ENCODE measurements at regions not wholly inside any gene's neighbourhood (a gene's known extent, or its start where the extent isn't known, plus 50 kb on each side); places are given as distances from the start of the nearest gene placed in this dataset.
"Not testable (repeated sequence)": the region's sequence is repeated elsewhere in the genome, so short reads cannot be mapped to it uniquely, and the experiment has no call there.

- FAIRE-seq = no peak
- no peak for DNase-seq (ENCODE audit: low spot score)
These were observed 160.4 kb downstream of the CPEB2 start for GRCh38 chr4:15162465-15163283.

DNA sequence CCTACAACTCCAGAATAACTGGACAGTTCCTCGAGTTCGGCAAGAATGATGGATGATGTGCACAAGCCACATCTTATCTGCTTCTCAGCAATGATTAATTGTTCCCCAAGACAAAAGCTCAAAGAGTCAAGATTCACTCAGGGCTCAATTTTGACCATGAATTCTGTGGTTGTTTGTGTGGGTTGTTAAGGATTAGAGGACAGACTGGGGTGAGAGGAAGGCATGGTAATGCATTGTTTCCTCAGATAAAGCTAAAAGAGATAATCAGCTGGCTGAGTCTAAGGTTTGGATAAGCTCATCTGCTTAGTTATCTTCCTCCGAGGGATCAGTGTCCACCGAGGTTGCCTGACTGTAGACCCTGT, 161.0 kb downstream of the CPEB2 start:
- no peak for DNase-seq (ENCODE audit: low spot score)
- no peak for FAIRE-seq

GRCh38 chr4:15164571-15164970, 162.3 kb downstream of the CPEB2 start:
- no peak for FAIRE-seq
- no peak for DNase-seq (ENCODE audit: low spot score)

GRCh38 chr4:15167743-15168142, 165.5 kb downstream of the CPEB2 start:
- no peak for DNase-seq (ENCODE audit: low spot score)
- no peak for FAIRE-seq

DNA sequence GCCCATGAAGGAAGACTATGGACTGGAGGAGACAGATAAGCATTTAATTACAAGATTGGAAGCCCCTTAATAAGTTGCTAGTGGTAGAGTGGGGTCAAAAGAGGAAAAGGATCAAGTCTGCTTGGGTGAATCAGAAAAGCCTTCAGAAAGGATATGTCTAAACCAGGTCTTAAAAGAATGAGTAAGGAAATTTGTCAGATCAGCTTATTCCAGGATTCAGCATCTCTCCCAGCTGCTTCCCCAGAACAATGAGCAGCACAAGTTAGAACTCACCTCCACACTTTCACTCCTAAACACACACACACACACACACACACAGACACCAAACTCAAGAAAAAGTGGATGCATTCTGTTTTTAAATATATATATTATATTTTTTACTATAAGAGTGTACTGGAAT, 166.5 kb downstream of the CPEB2 start:
- FAIRE-seq (no peak), DNase-seq (ENCODE audit: low spot score) (no peak)

DNA sequence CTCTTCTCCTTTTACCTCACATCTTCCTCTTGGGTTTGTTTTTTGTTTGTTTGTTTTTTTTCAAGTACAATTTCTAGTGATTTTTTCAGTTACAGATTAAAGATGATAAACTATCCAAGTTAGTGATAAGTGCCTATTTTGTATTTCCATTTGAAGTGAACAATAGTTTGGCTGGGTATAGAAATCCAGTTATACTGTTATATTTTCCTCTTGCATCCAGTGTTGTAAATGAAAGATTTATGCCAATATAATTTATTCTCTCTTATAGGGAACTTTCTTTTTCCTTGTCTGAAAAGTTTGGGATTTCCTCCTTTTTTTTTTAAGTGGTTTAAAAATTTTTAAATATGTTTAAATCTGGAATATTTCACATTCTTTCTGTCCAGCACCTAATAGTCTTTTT, 169.4 kb downstream of the CPEB2 start:
- FAIRE-seq = no peak

GRCh38 chr4:15173251-15173650, 171.0 kb downstream of the CPEB2 start:
- no peak for FAIRE-seq
- no peak for DNase-seq (ENCODE audit: low spot score)

More for the DNA sequence above, 169.4 kb downstream of the CPEB2 start:
- DNase-seq (ENCODE audit: low spot score) = no peak

GRCh38 chr4:15174168-15174567, 171.9 kb downstream of the CPEB2 start:
- DNase-seq (ENCODE audit: low spot score); FAIRE-seq: not testable (repeated sequence)

DNA sequence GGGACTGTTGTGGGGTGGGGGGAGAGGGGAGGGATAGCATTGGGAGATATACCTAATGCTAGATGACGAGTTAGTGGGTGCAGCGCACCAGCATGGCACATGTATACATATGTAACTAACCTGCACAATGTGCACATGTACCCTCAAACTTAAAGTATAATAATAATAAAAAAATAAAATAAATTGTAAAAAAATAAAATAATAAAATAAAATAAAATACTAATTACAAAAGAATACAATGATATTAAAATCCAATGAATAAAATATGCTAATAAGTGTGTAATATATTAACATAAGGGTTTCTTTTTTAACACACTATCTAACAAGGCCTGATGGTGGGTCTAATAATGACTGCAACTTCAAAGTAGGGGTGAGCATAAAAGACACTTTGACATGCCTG, 177.6 kb downstream of the CPEB2 start:
- DNase-seq (ENCODE audit: low spot score); FAIRE-seq: not testable (repeated sequence)

GRCh38 chr4:15182600-15183220, 180.4 kb downstream of the CPEB2 start:
- FAIRE-seq = no peak
- peak; percentile 22 for DNase-seq (ENCODE audit: low spot score)

GRCh38 chr4:15186149-15186548, 183.9 kb downstream of the CPEB2 start:
- no peak for DNase-seq (ENCODE audit: low spot score)
- no peak for FAIRE-seq

- FAIRE-seq (no peak), DNase-seq (ENCODE audit: low spot score) (no peak)
These were observed 184.5 kb downstream of the CPEB2 start for GRCh38 chr4:15186806-15187205.

GRCh38 chr4:15188605-15189539, 186.6 kb downstream of the CPEB2 start:
- no peak for DNase-seq (ENCODE audit: low spot score)
- no peak for FAIRE-seq

DNA sequence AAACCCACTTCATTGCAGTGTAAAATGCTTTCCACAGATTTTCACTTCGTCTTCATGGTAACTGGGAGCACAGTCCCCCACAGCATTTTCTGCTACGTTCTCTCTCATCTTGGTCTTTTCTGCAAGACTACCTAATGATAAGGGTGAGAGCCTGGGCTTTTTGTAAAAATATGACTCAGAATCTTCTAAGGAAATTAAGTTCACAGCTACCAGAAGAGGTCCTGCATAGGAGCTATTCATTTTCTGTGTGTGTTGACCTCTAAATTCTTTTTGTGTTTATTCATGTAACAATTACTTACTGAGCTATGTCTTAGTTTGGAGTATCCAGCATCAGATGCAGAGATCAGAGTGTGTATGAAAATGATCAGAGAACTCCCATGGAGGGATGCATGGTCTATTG, 192.2 kb downstream of the CPEB2 start:
- DNase-seq (ENCODE audit: low spot score) (no peak), FAIRE-seq (no peak)

DNA sequence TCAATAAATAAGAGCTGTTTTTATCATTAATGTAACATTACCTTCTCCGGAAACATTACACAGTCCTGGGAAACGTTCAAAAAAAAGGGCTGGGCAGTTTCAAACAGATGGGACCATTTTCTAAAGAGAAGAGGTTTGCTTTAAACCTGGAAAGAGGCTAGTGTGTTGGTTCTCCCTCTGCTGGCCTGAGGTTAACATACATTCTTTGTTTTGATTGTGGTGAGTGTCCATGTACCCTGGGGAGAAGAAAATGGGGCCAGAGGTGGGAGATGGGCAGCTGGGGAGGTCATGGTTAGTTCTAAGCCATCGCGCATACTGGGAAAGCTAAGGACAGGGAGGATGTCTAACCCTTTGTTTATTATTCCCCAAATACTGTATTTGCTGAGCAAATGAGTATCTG, 194.7 kb downstream of the CPEB2 start:
- FAIRE-seq = no peak
- no peak for DNase-seq (ENCODE audit: low spot score)

DNA sequence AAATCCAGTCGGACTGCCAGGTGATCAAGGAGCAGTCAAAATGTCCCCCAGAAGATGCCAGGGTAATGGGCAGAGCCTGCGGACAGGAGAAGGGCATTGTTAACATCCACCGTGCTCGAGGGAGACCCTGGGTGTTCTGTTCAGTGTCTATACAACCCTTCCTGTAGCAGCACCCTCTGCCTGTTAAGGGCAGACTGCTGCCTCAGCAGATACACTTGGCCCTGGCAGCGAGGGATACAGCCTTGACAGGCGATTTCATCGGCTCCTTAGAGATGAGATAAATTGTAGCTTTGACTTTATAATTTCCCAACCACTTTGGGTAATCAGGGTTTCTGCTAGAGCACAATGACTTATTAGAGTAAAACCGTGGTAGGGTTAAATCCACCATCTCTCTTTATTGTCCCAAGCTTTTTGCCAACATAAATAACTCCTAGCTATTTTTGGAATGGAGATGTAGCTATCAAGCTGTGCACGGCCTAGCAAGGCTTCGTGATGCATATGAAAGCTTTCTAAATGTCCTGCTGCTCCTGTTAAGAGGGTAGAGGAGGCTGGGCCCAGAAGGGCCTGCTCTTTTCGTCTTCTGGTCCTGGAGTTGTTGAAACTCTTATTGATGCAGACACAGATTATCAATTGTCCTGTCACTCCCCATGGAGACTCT, 195.9 kb downstream of the CPEB2 start:
- no peak for FAIRE-seq

GRCh38 chr4:15201782-15202181, 199.5 kb downstream of the CPEB2 start:
- DNase-seq (ENCODE audit: low spot score) = no peak
- no peak for FAIRE-seq

More for the DNA sequence above, 195.9 kb downstream of the CPEB2 start:
- no peak for DNase-seq (ENCODE audit: low spot score)

DNA sequence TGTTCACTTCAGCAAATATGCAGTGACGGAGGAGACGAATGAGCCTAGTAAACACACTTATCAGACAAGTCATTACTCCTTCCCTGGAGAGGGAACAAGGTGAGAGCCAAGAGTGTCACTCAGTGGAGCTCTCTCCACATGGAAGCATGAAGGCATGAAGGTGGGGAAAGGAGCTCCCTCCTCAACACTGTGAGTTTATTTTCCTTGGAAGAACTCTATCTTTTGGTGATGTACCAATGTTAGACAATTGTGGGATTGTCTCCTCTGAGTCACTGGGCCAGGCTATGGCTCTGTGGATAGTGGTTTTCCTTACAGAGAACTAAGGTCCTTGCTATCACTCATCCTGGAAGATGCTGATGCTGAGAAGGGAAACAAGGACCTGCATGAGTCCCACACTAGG, 200.2 kb downstream of the CPEB2 start:
- FAIRE-seq = no peak
- no peak for DNase-seq (ENCODE audit: low spot score)

- not testable (repeated sequence) for DNase-seq (ENCODE audit: low spot score); FAIRE-seq
These were observed 204.2 kb downstream of the CPEB2 start for GRCh38 chr4:15206526-15206925.

GRCh38 chr4:15213302-15213970, 211.2 kb downstream of the CPEB2 start:
- no peak for DNase-seq (ENCODE audit: low spot score)
- FAIRE-seq = no peak

DNA sequence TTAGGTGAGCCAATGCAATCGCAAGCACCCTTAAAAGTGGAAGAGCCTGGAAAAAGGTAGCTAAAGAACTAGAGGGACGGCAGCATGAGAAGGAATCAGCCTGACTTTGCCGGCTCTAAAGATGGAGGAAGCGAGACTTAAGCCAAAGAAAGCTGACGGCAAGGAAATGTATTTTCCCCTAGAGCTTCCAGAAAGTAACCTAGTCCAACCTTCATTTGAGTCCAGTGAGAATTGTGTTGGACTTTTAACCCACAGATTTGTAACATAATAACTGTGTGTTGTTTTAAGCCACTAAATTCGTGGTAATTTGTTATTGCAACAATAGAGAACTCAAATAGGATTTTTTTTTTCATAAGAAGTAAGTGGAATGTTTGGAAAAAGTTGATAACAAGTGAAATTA, 212.7 kb upstream of the C1QTNF7 start:
- no peak for FAIRE-seq

More for the DNA sequence above, 212.7 kb upstream of the C1QTNF7 start:
- DNase-seq (ENCODE audit: low spot score) = no peak

Measured in urothelium cell line (cell line).